HK-2 (cell line): ENCODE measurements at regions not wholly inside any gene's neighbourhood (a gene's known extent, or its start where the extent isn't known, plus 50 kb on each side); places are given as distances from the start of the nearest gene placed in this dataset.
A peak's percentile ranks its signal among the peaks of the same experiment; 100 is the strongest.
"Not testable (repeated sequence)": the region's sequence is repeated elsewhere in the genome, so short reads cannot be mapped to it uniquely, and the experiment has no call there.

Experiments
- DNase-seq: peaks from one replicate; pipeline ENCODE4 v3.0.0-alpha.2; 2018; ENCODE audit not compliant: unreplicated experiment

DNA sequence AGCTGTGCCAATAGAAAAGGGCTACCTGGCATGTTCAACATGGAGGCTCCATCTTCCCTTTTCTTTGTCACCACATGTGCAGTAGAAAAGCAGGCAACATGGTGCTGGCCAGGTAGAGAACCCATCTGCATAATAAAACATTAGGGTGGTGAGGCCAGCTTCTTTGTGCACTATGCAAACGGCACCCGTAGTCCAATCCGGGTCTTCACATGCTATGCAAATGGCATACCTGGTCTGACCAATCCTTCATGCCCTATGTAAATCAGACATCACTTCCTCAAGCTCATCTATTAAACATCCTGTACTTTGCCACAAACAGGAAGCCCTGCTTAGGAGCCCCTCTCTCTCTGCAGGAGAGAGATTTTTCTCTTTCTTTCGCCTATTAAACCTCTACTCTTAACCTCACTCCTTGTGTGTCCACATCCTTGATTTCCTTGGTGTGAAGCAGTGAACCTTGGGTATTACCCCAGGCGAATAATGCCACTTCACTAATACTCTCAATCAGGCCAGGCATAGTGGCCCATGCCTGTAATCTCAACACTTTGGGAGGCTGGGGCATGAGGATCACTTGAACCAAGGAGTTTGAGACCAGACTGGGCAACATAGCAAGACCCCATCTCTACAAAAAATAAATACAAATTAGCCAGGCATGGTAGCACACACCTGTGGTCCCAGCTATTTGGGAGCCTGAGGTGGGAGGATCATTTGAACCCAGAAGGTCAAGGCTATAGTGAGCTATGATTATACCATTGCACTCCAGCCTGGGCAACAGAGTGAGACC lies 111.3 kb upstream of the MRI1 start:
- DNase-seq, result no peak

- DNase-seq, result no peak
Observed at GRCh38 chr19:13646758-13647157, 117.6 kb upstream of the MRI1 start.

GRCh38 chr19:13644645-13645044 lies 119.7 kb upstream of the MRI1 start:
- no peak for DNase-seq

GRCh38 chr19:13640611-13641010 lies 123.7 kb upstream of the MRI1 start:
- no peak for DNase-seq

DNA sequence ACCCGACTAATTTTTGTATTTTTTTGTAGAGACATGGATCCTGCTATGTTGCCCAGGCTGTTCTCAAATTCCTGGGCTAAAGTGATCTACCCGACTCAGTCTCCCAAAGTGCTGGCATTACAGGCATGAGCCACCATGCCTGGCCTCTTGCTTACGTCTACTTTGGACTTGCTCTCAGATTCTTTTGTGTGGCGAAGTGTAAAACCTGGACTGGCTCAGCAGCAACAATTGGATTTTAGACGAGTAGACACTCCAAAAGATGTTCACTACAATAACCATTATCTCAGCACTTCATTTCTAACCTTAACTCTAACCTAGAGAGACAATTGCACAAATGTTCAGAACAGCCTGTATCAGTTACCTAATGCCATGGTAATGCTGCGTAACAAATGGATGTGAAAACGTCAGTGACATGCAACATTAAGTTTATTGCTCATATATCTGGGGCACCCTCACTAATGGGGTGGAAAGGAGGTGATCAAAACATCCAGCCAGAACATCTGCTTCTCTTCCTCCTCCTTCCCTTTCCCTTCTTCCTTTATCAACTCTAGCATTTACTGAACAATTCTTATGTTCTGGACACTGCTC lies 124.9 kb upstream of the MRI1 start:
- DNase-seq, result no peak

DNA sequence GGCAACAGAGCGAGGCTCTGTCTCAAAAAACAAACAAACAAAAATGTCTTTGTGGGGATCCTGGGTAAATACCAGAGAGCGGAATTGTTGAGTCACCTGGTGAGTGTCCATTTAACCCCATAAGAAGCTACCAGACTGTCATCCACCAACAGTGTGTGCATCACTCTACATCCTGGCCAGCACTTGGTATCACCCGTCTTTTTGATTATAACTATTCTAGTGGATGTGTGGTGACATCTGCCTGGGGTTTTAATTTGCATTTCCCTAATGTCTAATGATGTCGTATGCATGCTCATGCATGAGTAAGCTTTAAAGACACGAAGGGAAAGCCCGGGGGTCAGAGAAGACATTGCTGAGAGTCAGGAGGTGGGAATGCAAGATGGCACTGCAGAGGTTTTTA lies 126.7 kb upstream of the MRI1 start:
- no peak for DNase-seq

DNA sequence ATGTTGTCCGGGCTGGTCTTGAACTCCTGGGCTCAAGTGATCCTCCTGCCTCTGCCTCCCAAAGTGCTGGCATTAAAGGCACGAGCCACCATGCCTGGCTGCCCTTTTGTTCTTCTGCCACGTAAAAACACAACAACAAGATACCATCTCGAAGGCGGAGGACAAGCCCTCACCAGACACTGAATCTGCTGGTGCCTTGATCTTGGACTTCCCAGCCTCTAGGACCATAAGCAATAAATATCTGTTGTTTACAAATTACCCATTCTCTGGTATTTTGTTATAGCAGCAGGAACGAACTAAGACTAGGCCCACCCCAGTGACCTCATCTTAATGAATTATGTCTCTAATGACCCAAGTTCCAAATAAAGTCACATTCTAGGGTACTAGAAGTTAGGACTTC lies 128.4 kb upstream of the CACNA1A start:
- DNase-seq, result no peak

GRCh38 chr19:13633522-13633922 lies 127.2 kb upstream of the CACNA1A start:
- DNase-seq, result no peak

GRCh38 chr19:13633109-13633508 lies 126.8 kb upstream of the CACNA1A start:
- DNase-seq, result no peak

DNA sequence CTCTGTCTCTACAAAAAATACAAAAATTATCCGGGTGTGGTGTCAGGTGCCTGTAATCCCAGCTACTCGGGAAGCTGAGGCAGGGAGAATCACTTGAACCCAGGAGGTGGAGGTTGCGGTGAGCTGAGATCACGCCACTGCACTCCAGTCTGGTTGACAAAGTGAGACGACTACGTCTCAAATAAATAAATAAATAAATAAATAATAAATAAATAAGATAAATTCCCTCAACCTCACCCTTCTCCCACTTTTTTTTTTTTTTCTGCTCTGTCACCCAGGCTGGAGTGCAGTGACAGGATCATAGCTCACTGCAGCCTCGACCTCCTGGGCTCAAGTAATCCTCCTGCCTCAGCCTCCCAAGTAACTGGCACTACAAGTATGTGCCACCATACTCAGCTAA lies 125.9 kb upstream of the CACNA1A start:
- DNase-seq, result not testable (repeated sequence)

GRCh38 chr19:13629687-13630357 lies 123.5 kb upstream of the CACNA1A start:
- no peak for DNase-seq

GRCh38 chr19:13627531-13627930 lies 121.3 kb upstream of the CACNA1A start:
- no peak for DNase-seq

DNA sequence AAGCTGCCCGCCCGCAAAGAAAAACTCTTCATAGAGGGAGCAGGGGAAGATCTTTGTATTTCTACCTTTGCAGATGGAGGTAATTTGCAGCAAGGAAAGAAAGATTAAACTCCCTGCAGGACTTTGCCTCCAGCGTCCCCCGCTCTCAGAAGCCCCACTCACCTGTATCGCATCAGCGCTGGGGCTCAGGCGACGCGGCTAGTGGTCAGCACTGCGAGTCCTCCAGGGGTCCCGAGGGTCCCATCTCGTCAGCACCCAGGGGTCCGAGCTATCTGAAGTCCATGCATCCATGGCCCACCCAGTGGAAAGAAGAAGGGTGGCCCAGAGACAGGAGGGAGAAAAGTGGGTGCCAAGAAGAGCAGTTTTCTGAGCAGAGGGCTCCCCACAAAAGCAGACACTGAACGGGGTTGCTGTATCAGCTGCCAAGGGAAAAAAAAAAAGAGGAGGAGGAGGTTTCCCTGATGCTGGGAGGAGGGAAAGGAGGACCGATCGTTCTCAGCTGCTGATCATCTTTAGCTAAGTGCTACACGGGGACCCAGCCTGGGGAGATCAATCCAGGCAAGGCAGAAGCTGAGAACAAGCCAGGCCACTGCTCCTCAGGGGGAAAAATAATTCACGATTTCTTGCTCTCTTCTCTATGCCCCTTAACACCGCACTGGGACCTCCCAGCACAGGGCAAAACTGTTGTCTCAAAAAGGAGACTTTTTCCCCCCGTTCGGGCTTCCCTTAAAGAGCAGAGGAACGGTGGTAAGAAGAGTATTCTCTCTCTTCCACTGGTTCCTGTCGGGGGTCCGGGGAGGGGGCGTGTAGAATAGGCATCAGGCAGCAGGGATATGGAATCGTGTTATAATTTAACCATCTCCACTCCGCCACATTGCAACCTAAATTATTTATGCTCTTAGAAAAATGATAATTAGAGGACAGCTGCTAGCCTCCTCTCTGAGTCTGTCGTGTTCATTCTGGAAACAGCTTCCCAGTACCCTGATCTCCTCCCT lies 117.7 kb upstream of the CACNA1A start:
- no peak for DNase-seq

DNA sequence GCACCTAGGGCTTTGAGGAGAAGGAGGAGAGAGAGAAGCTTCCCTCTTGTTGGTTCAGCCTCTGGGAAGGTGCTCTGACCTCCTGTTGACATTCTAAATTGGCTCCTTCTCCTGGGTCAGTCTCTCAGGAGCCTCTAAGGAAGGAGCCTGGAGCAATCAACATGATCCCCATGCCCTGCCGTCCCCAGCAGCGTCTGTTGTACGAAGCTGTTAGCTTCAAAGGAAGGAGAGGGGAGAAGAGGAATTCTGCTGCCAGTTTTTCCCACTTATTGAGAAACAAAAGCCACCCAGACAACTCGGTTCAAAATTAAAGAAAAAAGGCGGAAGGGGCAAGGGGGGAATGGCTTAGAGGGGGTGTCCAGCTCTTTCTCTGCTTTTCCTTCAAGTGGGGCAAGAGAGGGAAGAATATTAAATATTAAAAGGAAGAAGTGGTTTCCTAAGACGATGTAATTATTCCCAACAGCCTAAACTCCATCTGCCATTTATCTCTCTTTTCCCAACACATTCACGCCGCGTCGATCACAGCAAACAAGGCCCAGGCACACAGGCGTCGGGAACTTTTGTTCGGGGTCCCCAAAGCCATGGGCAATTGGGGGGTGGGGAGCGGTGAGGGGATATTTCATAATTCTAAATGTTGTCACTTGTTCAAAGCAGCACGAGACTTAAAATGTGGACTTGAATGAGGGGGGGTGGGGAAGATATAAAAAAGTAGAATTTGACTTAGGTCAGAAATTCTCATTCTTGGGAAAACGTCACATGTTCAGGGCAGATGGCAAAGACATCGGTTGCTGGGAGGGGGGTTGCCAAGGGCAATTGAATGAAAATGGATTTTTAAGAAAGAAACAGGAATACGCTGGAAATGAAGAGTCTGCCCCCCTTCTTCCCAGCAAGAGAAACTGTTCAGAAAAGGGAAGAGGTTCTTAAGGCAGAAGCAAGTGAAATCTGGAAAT lies 116.8 kb upstream of the CACNA1A start:
- DNase-seq, result no peak

- DNase-seq, result peak; percentile 86
Observed at GRCh38 chr19:13621413-13621812, 115.1 kb upstream of the CACNA1A start.

DNA sequence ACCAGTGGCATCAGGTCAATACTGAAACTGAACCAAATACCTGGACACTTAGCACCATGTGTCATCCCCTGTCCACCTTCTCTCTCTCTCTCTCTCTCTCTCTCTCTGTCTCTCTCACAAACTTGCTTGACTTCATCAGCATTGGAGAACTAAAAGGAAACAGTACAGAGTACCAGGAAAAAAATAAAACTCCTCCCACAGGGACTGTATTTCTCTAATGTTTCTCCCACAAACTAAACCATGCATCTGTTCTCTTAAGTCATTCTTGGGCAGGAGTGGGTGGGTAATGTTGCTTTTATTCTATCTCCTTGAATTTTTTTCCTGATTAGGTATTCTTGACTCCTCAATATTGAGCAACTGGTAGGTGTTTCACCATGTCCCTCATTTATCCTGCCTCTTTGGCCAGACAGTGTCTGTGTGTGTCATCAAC lies 112.9 kb upstream of the CACNA1A start:
- no peak for DNase-seq

DNA sequence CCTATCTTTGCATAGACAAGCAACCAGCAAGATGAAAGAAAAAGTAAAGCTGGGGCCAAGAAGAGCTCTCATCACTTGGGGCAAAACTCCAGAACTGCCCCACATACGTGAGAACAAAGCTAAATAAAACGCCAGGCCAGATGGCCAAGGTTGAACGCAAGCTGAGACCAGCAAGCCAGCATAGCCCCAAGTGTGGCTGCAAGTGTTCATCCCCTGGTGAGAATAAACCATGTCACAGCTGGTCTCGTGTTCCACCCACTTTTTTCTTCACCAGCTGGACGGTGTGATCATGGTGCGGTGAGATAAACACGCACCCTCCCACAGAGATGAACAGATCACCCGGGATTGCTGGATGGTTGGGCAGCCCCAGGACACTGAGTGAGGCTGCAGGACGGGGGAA lies 109.6 kb upstream of the CACNA1A start:
- no peak for DNase-seq

DNA sequence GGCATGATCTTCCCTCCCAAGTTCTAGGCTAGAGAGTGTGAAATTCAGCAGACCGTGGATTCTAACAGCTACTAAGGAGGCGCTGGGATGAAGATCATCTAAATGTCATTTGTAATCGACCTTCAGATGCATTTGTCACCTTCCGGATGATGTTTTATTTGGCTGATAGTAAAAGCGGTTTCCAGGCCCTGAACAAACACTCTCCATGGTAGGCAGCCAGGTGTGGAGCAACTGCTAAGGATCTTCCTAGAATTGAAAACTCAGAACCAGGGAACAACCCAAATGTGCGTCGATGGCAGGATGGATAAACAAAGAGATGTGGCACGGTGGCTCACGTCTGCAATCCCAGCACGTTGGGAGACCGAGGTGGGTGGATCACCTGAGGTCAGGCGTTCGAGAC lies 107.2 kb upstream of the CACNA1A start:
- DNase-seq, result no peak

DNA sequence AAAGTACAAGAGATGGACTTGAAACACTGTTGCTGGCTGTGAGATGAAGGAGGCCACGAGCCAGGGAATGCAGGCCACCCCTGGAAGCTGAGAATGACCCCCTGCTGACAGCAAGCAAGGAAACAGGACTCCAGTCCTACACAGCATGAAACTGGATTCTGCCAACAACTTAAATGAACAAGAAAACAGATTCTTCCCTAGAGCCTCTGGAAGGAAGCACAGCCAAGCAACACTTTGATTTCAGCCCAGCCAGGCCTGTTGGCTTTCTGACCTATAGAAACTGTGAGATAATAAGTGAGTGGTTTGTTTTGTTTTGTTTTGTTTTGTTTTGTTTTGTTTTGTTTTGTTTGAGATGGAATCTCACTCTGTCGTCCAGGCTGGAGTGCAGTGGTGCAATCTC lies 105.3 kb upstream of the CACNA1A start:
- DNase-seq, result no peak

DNA sequence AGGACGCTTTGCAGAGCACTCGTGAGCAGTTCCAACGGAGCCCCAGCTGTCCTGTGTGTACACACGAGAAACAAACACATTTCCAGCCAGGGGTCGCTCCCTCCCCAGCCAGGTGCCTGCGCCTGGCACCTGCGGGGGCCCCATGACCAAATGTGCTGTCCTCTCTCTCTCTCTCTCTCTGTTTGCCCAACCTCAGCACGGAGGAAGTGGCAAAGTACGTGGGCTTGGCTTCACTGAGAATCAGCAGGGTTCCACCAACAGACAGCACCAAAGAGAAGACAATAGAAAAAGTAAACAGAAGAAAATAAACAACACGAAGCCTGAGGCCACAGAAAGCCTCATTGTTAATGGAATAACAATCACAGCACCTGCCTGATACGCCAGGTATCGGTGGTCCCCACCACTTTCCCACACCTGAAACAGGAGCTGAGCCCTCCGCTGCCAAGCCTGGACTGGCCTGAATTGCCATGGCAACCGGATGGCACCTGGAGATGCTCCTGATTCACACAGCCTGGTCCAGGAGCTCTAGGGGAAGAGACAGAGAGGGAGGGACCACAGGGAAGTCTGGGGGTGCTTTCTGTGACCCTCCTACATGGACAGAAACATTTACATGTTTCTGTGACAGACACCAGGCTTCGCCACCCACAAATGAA lies 103.9 kb upstream of the CACNA1A start:
- no peak for DNase-seq
